Ishikawa (cell line): ENCODE measurements at regions not wholly inside any gene's neighbourhood (a gene's known extent, or its start where the extent isn't known, plus 50 kb on each side); places are given as distances from the start of the nearest gene placed in this dataset.

Experiments
- EP300 ChIP-seq: IDR thresholded peaks from 2 replicates; pipeline ENCODE4 v1.6.1; 2012; ENCODE audit warnings: borderline replicate concordance
- NFIC ChIP-seq: IDR thresholded peaks from 2 replicates; pipeline ENCODE4 v1.6.1; 2012
- REST ChIP-seq: IDR thresholded peaks from 2 replicates; pipeline ENCODE4 v1.6.1; 2012; ENCODE audit warnings: low read depth, mild to moderate bottlenecking
- TAF1 ChIP-seq: IDR thresholded peaks from 2 replicates; pipeline ENCODE4 v1.6.1; 2012; ENCODE audit warnings: low read depth, mild to moderate bottlenecking

- TF ChIP-seq NFIC (no peak), TAF1 (no peak), REST (no peak), EP300 (no peak)
These were observed 133.1 kb downstream of the CDH26 start for GRCh38 chr20:60091305-60091704.
